ENCODE measurements at regions not wholly inside any gene's neighbourhood (a gene's known extent, or its start where the extent isn't known, plus 50 kb on each side); places are given as distances from the start of the nearest gene placed in this dataset.

GRCh38 chr1:212532469-212533147 is 76.0 kb upstream of the ATF3 start:
- TF ChIP-seq CTCF (IDR thresholded peaks at IDR 0.05; ENCODE audit: low read length, missing control alignments): no peak
- DNase-seq (ENCODE audit: low read depth): no peak
- no peak overlapping the region for H3K4me3 ChIP-seq (replicated peaks; ENCODE audit: low read depth, low read length)

- H3K4me3 ChIP-seq (replicated peaks; ENCODE audit: low read depth, low read length): no peak overlapping the region
- TF ChIP-seq CTCF (IDR thresholded peaks at IDR 0.05; ENCODE audit: low read length, missing control alignments): no peak
- DNase-seq (ENCODE audit: low read depth): no peak
These were observed 75.4 kb upstream of the ATF3 start for GRCh38 chr1:212533148-212533517.

- H3K4me3 ChIP-seq (replicated peaks; ENCODE audit: low read depth, low read length): no peak overlapping the region
- no peak for TF ChIP-seq CTCF (IDR thresholded peaks at IDR 0.05; ENCODE audit: low read length, missing control alignments)
- no peak for DNase-seq (ENCODE audit: low read depth)
These were observed 72.0 kb upstream of the ATF3 start for GRCh38 chr1:212536586-212536985.

- no peak for DNase-seq (ENCODE audit: low read depth)
- no peak for TF ChIP-seq CTCF (IDR thresholded peaks at IDR 0.05; ENCODE audit: low read length, missing control alignments)
These were observed 71.0 kb upstream of the ATF3 start for GRCh38 chr1:212537610-212538009.

GRCh38 chr1:212539737-212540430 is 68.7 kb upstream of the ATF3 start:
- no peak overlapping the region for H3K4me3 ChIP-seq (replicated peaks; ENCODE audit: low read depth, low read length)
- no peak for DNase-seq (ENCODE audit: low read depth)
- TF ChIP-seq CTCF (IDR thresholded peaks at IDR 0.05; ENCODE audit: low read length, missing control alignments): no peak

More at GRCh38 chr1:212537610-212538009, 71.0 kb upstream of the ATF3 start:
- no peak overlapping the region for H3K4me3 ChIP-seq (replicated peaks; ENCODE audit: low read depth, low read length)

- no peak for DNase-seq (ENCODE audit: low read depth)
- H3K4me3 ChIP-seq (replicated peaks; ENCODE audit: low read depth, low read length): no peak overlapping the region
- no peak for TF ChIP-seq CTCF (IDR thresholded peaks at IDR 0.05; ENCODE audit: low read length, missing control alignments)
These were observed 65.8 kb upstream of the ATF3 start for GRCh38 chr1:212542761-212543187.
